ENCODE measurements at regions not wholly inside any gene's neighbourhood (a gene's known extent, or its start where the extent isn't known, plus 50 kb on each side); places are given as distances from the start of the nearest gene placed in this dataset.

GRCh38 chrY:17381431-17382070 lies 498.5 kb downstream of the CDY2B start:
- ATAC-seq (no peak), DNase-seq (no peak)
- no peaks in the 10 kb centered on the region for H3K9me3 ChIP-seq (ENCODE audit: control insufficient read depth, low read length)
- no peak overlapping the region for H3K4me3 ChIP-seq (ENCODE audit: low read length)
- intact Hi-C loops (cut with DNase I) = no loop called here
- 68% methylated on average over 2 of the region's 2 CpGs for WGBS
- H3K27ac ChIP-seq (ENCODE audit: low read length) = no peak overlapping the region
- no peaks in the 10 kb centered on the region for H3K27me3 ChIP-seq (ENCODE audit: control insufficient read depth, insufficient read depth)
- H3K4me1 ChIP-seq (ENCODE audit: control insufficient read depth, insufficient read depth, low read length) = no peaks in the 10 kb centered on the region

- no peak overlapping the region for H3K27ac ChIP-seq (ENCODE audit: low read length)
- ATAC-seq (no peak), DNase-seq (no peak)
- 28% methylated on average over 1 of the region's 1 CpG for WGBS
- H3K4me3 ChIP-seq (ENCODE audit: low read length) = no peak overlapping the region
- intact Hi-C loops (cut with DNase I) = no loop called here
- H3K9me3 ChIP-seq (ENCODE audit: control insufficient read depth, low read length) = no peaks in the 10 kb centered on the region
- no peaks in the 10 kb centered on the region for H3K4me1 ChIP-seq (ENCODE audit: control insufficient read depth, insufficient read depth, low read length)
- H3K27me3 ChIP-seq (ENCODE audit: control insufficient read depth, insufficient read depth) = no peaks in the 10 kb centered on the region
These were observed 501.7 kb downstream of the CDY2B start for GRCh38 chrY:17378326-17378725.

GRCh38 chrY:17368413-17368812 lies 511.6 kb downstream of the CDY2B start:
- no peaks in the 10 kb centered on the region for H3K4me1 ChIP-seq (ENCODE audit: control insufficient read depth, insufficient read depth, low read length)
- no peak overlapping the region for H3K4me3 ChIP-seq (ENCODE audit: low read length)
- no peak for DNase-seq
- no peak for ATAC-seq
- no peaks in the 10 kb centered on the region for H3K9me3 ChIP-seq (ENCODE audit: control insufficient read depth, low read length)
- intact Hi-C loops (cut with DNase I) = no loop called here
- H3K27ac ChIP-seq (ENCODE audit: low read length) = no peak overlapping the region
- no peaks in the 10 kb centered on the region for H3K27me3 ChIP-seq (ENCODE audit: control insufficient read depth, insufficient read depth)

- DNase-seq = no peak
- Histone ChIP-seq H3K4me3 (ENCODE audit: low read length) (no peak overlapping the region), H3K4me1 (ENCODE audit: control insufficient read depth, insufficient read depth, low read length) (no peaks in the 10 kb centered on the region), H3K27ac (ENCODE audit: low read length) (no peak overlapping the region), H3K27me3 (ENCODE audit: control insufficient read depth, insufficient read depth) (no peaks in the 10 kb centered on the region), H3K9me3 (ENCODE audit: control insufficient read depth, low read length) (no peaks in the 10 kb centered on the region)
- intact Hi-C loops (cut with DNase I) = no loop called here
- no peak for ATAC-seq
These were observed 513.6 kb downstream of the CDY2B start for GRCh38 chrY:17366400-17366799.

- WGBS = 62% methylated on average over 4 of the region's 4 CpGs
- Histone ChIP-seq H3K27ac (ENCODE audit: low read length) (no peak overlapping the region), H3K9me3 (ENCODE audit: control insufficient read depth, low read length) (no peaks in the 10 kb centered on the region), H3K27me3 (ENCODE audit: control insufficient read depth, insufficient read depth) (no peaks in the 10 kb centered on the region), H3K4me3 (ENCODE audit: low read length) (no peak overlapping the region), H3K4me1 (ENCODE audit: control insufficient read depth, insufficient read depth, low read length) (no peaks in the 10 kb centered on the region)
- intact Hi-C loops (cut with DNase I) = no loop called here
- ATAC-seq (no peak), DNase-seq (no peak)
These were observed 541.0 kb downstream of the CDY2B start for GRCh38 chrY:17339028-17339427.

GRCh38 chrY:17330733-17331132 lies 549.3 kb downstream of the CDY2B start:
- no peaks in the 10 kb centered on the region for H3K27me3 ChIP-seq (ENCODE audit: control insufficient read depth, insufficient read depth)
- intact Hi-C loops (cut with DNase I) = no loop called here
- no peak for ATAC-seq
- H3K27ac ChIP-seq (ENCODE audit: low read length) = no peak overlapping the region
- H3K4me1 ChIP-seq (ENCODE audit: control insufficient read depth, insufficient read depth, low read length) = no peaks in the 10 kb centered on the region
- no peak overlapping the region for H3K4me3 ChIP-seq (ENCODE audit: low read length)
- DNase-seq = no peak
- no peaks in the 10 kb centered on the region for H3K9me3 ChIP-seq (ENCODE audit: control insufficient read depth, low read length)

- no peaks in the 10 kb centered on the region for H3K9me3 ChIP-seq (ENCODE audit: control insufficient read depth, low read length)
- no peaks in the 10 kb centered on the region for H3K27me3 ChIP-seq (ENCODE audit: control insufficient read depth, insufficient read depth)
- no peak overlapping the region for H3K27ac ChIP-seq (ENCODE audit: low read length)
- no peak overlapping the region for H3K4me3 ChIP-seq (ENCODE audit: low read length)
- H3K4me1 ChIP-seq (ENCODE audit: control insufficient read depth, insufficient read depth, low read length) = no peaks in the 10 kb centered on the region
- no peak for ATAC-seq
- DNase-seq = no peak
- 57% methylated on average over 1 of the region's 1 CpG for WGBS
- intact Hi-C loops (cut with DNase I) = no loop called here
These were observed 560.1 kb downstream of the CDY2B start for GRCh38 chrY:17319916-17320315.

GRCh38 chrY:17318631-17319030 lies 561.4 kb downstream of the CDY2B start:
- intact Hi-C loops (cut with DNase I) = no loop called here
- Histone ChIP-seq H3K4me1 (ENCODE audit: control insufficient read depth, insufficient read depth, low read length) (no peaks in the 10 kb centered on the region), H3K4me3 (ENCODE audit: low read length) (no peak overlapping the region), H3K9me3 (ENCODE audit: control insufficient read depth, low read length) (no peaks in the 10 kb centered on the region), H3K27ac (ENCODE audit: low read length) (no peak overlapping the region), H3K27me3 (ENCODE audit: control insufficient read depth, insufficient read depth) (no peaks in the 10 kb centered on the region)
- WGBS = 76% methylated on average over 2 of the region's 2 CpGs
- ATAC-seq (no peak), DNase-seq (no peak)

GRCh38 chrY:17277056-17277455 lies 603.0 kb downstream of the CDY2B start:
- Histone ChIP-seq H3K9me3 (ENCODE audit: control insufficient read depth, low read length) (no peaks in the 10 kb centered on the region), H3K27ac (ENCODE audit: low read length) (no peak overlapping the region), H3K4me1 (ENCODE audit: control insufficient read depth, insufficient read depth, low read length) (no peaks in the 10 kb centered on the region), H3K27me3 (ENCODE audit: control insufficient read depth, insufficient read depth) (no peaks in the 10 kb centered on the region), H3K4me3 (ENCODE audit: low read length) (no peak overlapping the region)
- intact Hi-C loops (cut with DNase I) = no loop called here
- no peak for ATAC-seq
- no peak for DNase-seq

GRCh38 chrY:17259497-17259896 lies 620.5 kb downstream of the CDY2B start:
- Histone ChIP-seq H3K27me3 (ENCODE audit: control insufficient read depth, insufficient read depth) (no peaks in the 10 kb centered on the region), H3K9me3 (ENCODE audit: control insufficient read depth, low read length) (no peaks in the 10 kb centered on the region), H3K4me1 (ENCODE audit: control insufficient read depth, insufficient read depth, low read length) (no peaks in the 10 kb centered on the region), H3K27ac (ENCODE audit: low read length) (no peak overlapping the region), H3K4me3 (ENCODE audit: low read length) (no peak overlapping the region)
- ATAC-seq = no peak
- intact Hi-C loops (cut with DNase I) = no loop called here
- no peak for DNase-seq

GRCh38 chrY:17238406-17238805 lies 641.6 kb downstream of the CDY2B start:
- DNase-seq = no peak
- no peak for ATAC-seq
- intact Hi-C loops (cut with DNase I) = no loop called here
- no peak overlapping the region for H3K27ac ChIP-seq (ENCODE audit: low read length)
- no peaks in the 10 kb centered on the region for H3K4me1 ChIP-seq (ENCODE audit: control insufficient read depth, insufficient read depth, low read length)
- H3K27me3 ChIP-seq (ENCODE audit: control insufficient read depth, insufficient read depth) = no peaks in the 10 kb centered on the region
- no peaks in the 10 kb centered on the region for H3K9me3 ChIP-seq (ENCODE audit: control insufficient read depth, low read length)
- no peak overlapping the region for H3K4me3 ChIP-seq (ENCODE audit: low read length)
- WGBS = 49% methylated on average over 2 of the region's 2 CpGs

- H3K27me3 ChIP-seq (ENCODE audit: control insufficient read depth, insufficient read depth) = no peaks in the 10 kb centered on the region
- no peak for ATAC-seq
- 44% methylated on average over 2 of the region's 2 CpGs for WGBS
- no peaks in the 10 kb centered on the region for H3K4me1 ChIP-seq (ENCODE audit: control insufficient read depth, insufficient read depth, low read length)
- no peak for DNase-seq
- H3K9me3 ChIP-seq (ENCODE audit: control insufficient read depth, low read length) = no peaks in the 10 kb centered on the region
- no peak overlapping the region for H3K4me3 ChIP-seq (ENCODE audit: low read length)
- H3K27ac ChIP-seq (ENCODE audit: low read length) = no peak overlapping the region
- intact Hi-C loops (cut with DNase I) = no loop called here
These were observed 644.3 kb downstream of the CDY2B start for GRCh38 chrY:17235769-17236168.
